Trophoblast cell (in vitro differentiated cells and primary cell): ENCODE measurements at regions not wholly inside any gene's neighbourhood (a gene's known extent, or its start where the extent isn't known, plus 50 kb on each side); places are given as distances from the start of the nearest gene placed in this dataset.

Experiments used
- DNase-seq, 2 donors: peaks; one replicate each; pipeline ENCODE4 v3.0.0-alpha.2; 2016
- H2AFZ ChIP-seq: 2 replicates; pipeline ENCODE4 v1.6.1; 2013; ENCODE audit warnings: low read length, moderate library complexity, mild to moderate bottlenecking; ENCODE audit not compliant: insufficient read depth, poor library complexity
- H2AK5ac ChIP-seq: 2 replicates; pipeline ENCODE4 v1.6.1; 2013; ENCODE audit warnings: mild to moderate bottlenecking, low read length
- H2BK120ac ChIP-seq: 2 replicates; pipeline ENCODE4 v1.6.1; 2013; ENCODE audit warnings: low read length, mild to moderate bottlenecking, moderate library complexity; ENCODE audit not compliant: insufficient read depth, poor library complexity
- H2BK12ac ChIP-seq: 2 replicates; pipeline ENCODE4 v1.6.1; 2013; ENCODE audit warnings: mild to moderate bottlenecking, low read length, moderate library complexity
- H2BK5ac ChIP-seq: 2 replicates; pipeline ENCODE4 v1.6.1; 2013; ENCODE audit warnings: low read length, low read depth, moderate library complexity, mild to moderate bottlenecking; ENCODE audit not compliant: poor library complexity
- H3K14ac ChIP-seq: 2 replicates; pipeline ENCODE4 v1.6.1; 2013; ENCODE audit warnings: mild to moderate bottlenecking, low read length
- H3K18ac ChIP-seq: 2 replicates; pipeline ENCODE4 v1.6.1; 2013; ENCODE audit warnings: mild to moderate bottlenecking, low read length
- H3K23ac ChIP-seq: 2 replicates; pipeline ENCODE4 v1.6.1; 2013; ENCODE audit warnings: low read length
- H3K27ac ChIP-seq: 2 replicates; pipeline ENCODE4 v1.5.1; 2013; ENCODE audit warnings: low read depth, mild to moderate bottlenecking, inconsistent platforms, low read length, moderate library complexity
- H3K27me3 ChIP-seq: 2 replicates; pipeline ENCODE4 v1.6.1; 2013; ENCODE audit warnings: inconsistent platforms, mild to moderate bottlenecking, low read length, moderate library complexity; ENCODE audit not compliant: insufficient read depth
- H3K36me3 ChIP-seq, 2 experiments: 1 replicate in 1 of 2; 2 replicates in 1 of 2; pipeline ENCODE4 v1.6.1; 2013; ENCODE audit warnings: low read length in 2 of 2, mild to moderate bottlenecking in 2 of 2, moderate library complexity in 1 of 2; ENCODE audit not compliant: insufficient read depth in 2 of 2, control insufficient read depth in 1 of 2
- H3K4ac ChIP-seq: 2 replicates; pipeline ENCODE4 v1.6.1; 2013; ENCODE audit warnings: low read depth, mild to moderate bottlenecking, low read length, moderate library complexity
- H3K4me1 ChIP-seq, 2 experiments: 1 replicate in 1 of 2; 2 replicates in 1 of 2; pipeline ENCODE4 v1.6.1; 2013; ENCODE audit warnings: low read length in 2 of 2, mild to moderate bottlenecking in 2 of 2, moderate library complexity in 1 of 2; ENCODE audit not compliant: insufficient read depth in 2 of 2, control insufficient read depth in 1 of 2
- H3K4me2 ChIP-seq: 2 replicates; pipeline ENCODE4 v1.6.1; 2013; ENCODE audit warnings: inconsistent platforms, mild to moderate bottlenecking, low read length, moderate library complexity
- H3K4me3 ChIP-seq: 2 replicates; pipeline ENCODE4 v1.5.1; 2013; ENCODE audit warnings: mild to moderate bottlenecking, low read depth, low read length, inconsistent platforms
- H3K79me1 ChIP-seq: one replicate; pipeline ENCODE4 v1.6.1; 2013; ENCODE audit warnings: low read length
- H3K79me2 ChIP-seq: 2 replicates; pipeline ENCODE4 v1.6.1; 2013; ENCODE audit warnings: low read length, mild to moderate bottlenecking; ENCODE audit not compliant: control insufficient read depth, insufficient read depth, poor library complexity
- H3K9ac ChIP-seq: 2 replicates; pipeline ENCODE4 v1.6.1; 2013; ENCODE audit warnings: mild to moderate bottlenecking, low read length
- H3K9me3 ChIP-seq: 2 replicates; pipeline ENCODE4 v1.6.1; 2013; ENCODE audit warnings: low read depth, mild to moderate bottlenecking, control low read depth, inconsistent platforms, low read length; ENCODE audit not compliant: insufficient read depth
- H4K12ac ChIP-seq: 2 replicates; pipeline ENCODE4 v1.6.1; 2013; ENCODE audit warnings: low read depth, mild to moderate bottlenecking, low read length, moderate library complexity
- H4K8ac ChIP-seq: 2 replicates; pipeline ENCODE4 v1.6.1; 2013; ENCODE audit warnings: low read depth, mild to moderate bottlenecking, low read length, moderate library complexity
- H4K91ac ChIP-seq: one replicate; pipeline ENCODE4 v1.6.1; 2013; ENCODE audit warnings: low read depth, mild to moderate bottlenecking, low read length, moderate library complexity
- WGBS: extraction: QIAGEN DNeasy Blood & Tissue Kit; methylation state at CpG from one replicate; pipeline ENCODE4 v1.1.7; 2013; ENCODE audit warnings: missing lambda C conversion rate; ENCODE audit not compliant: insufficient read length, insufficient coverage; ENCODE audit errors: extremely low coverage; 5-methylcytosine and 5-hydroxymethylcytosine counted together

- no peak overlapping the region for H3K4ac ChIP-seq
- no peak overlapping the region for H2BK120ac ChIP-seq
- H3K27ac ChIP-seq: no peak overlapping the region
- H3K79me2 ChIP-seq: no peaks in the 10 kb centered on the region
- no peak overlapping the region for H2BK5ac ChIP-seq
- no peak overlapping the region for H4K12ac ChIP-seq
- no peak overlapping the region for H2AK5ac ChIP-seq
- no peak overlapping the region for H3K23ac ChIP-seq
- H3K4me2 ChIP-seq: no peak overlapping the region
- no peak overlapping the region for H3K9ac ChIP-seq
- H4K91ac ChIP-seq: no peak overlapping the region
- H3K27me3 ChIP-seq: no peaks in the 10 kb centered on the region
- H3K79me1 ChIP-seq: no peaks in the 10 kb centered on the region
- no peak overlapping the region for H3K4me3 ChIP-seq
- no peak overlapping the region for H2BK12ac ChIP-seq
- H3K14ac ChIP-seq: no peak overlapping the region
- H2AFZ ChIP-seq: no peak overlapping the region
- WGBS: no CpG with 5 or more reads among the region's 2 CpGs
- H4K8ac ChIP-seq: no peak overlapping the region
- no peaks in the 10 kb centered on the region for H3K36me3 ChIP-seq
- DNase-seq: peak in 1 of 2 donors; percentile 68
- no peaks in the 10 kb centered on the region for H3K4me1 ChIP-seq
- no peak overlapping the region for H3K18ac ChIP-seq
- H3K9me3 ChIP-seq: peaks cover 2% of the 10 kb centered on the region
These were observed 356.1 kb downstream of the HNRNPD start for GRCh38 chr4:82017680-82018079.

GRCh38 chr4:82005158-82005557 lies 368.6 kb downstream of the HNRNPD start:
- H2BK120ac ChIP-seq: no peak overlapping the region
- H4K12ac ChIP-seq: no peak overlapping the region
- H3K9me3 ChIP-seq: peaks cover 5% of the 10 kb centered on the region
- H3K27me3 ChIP-seq: no peaks in the 10 kb centered on the region
- H2AFZ ChIP-seq: no peak overlapping the region
- H3K4ac ChIP-seq: no peak overlapping the region
- H4K91ac ChIP-seq: no peak overlapping the region
- no peak overlapping the region for H3K9ac ChIP-seq
- H3K27ac ChIP-seq: no peak overlapping the region
- H3K18ac ChIP-seq: no peak overlapping the region
- H2BK12ac ChIP-seq: no peak overlapping the region
- H2AK5ac ChIP-seq: no peak overlapping the region
- no peak overlapping the region for H3K23ac ChIP-seq
- H3K14ac ChIP-seq: no peak overlapping the region
- no peaks in the 10 kb centered on the region for H3K4me1 ChIP-seq
- no peak overlapping the region for H3K4me3 ChIP-seq
- no peak overlapping the region for H4K8ac ChIP-seq
- no CpG with 5 or more reads among the region's 1 CpG for whole genome bisulfite sequencing
- H3K4me2 ChIP-seq: no peak overlapping the region
- H3K79me1 ChIP-seq: no peaks in the 10 kb centered on the region
- no peak overlapping the region for H2BK5ac ChIP-seq
- H3K79me2 ChIP-seq: no peaks in the 10 kb centered on the region
- H3K36me3 ChIP-seq: no peaks in the 10 kb centered on the region
- DNase-seq: peak in 1 of 2 donors; percentile 37

- H3K9ac ChIP-seq: no peak overlapping the region
- no peak overlapping the region for H2AFZ ChIP-seq
- no peak overlapping the region for H2BK12ac ChIP-seq
- H3K9me3 ChIP-seq: peaks cover 3% of the 10 kb centered on the region
- H2AK5ac ChIP-seq: no peak overlapping the region
- H3K27me3 ChIP-seq: no peaks in the 10 kb centered on the region
- H3K18ac ChIP-seq: no peak overlapping the region
- no peak for DNase-seq
- no peak overlapping the region for H4K8ac ChIP-seq
- no CpG with 5 or more reads among the region's 2 CpGs for WGBS
- no peaks in the 10 kb centered on the region for H3K79me1 ChIP-seq
- no peak overlapping the region for H3K14ac ChIP-seq
- H3K36me3 ChIP-seq: no peaks in the 10 kb centered on the region
- no peak overlapping the region for H4K12ac ChIP-seq
- H3K4me1 ChIP-seq: no peaks in the 10 kb centered on the region
- H3K4me2 ChIP-seq: no peak overlapping the region
- H2BK5ac ChIP-seq: no peak overlapping the region
- no peak overlapping the region for H3K4me3 ChIP-seq
- no peak overlapping the region for H4K91ac ChIP-seq
- H2BK120ac ChIP-seq: no peak overlapping the region
- H3K79me2 ChIP-seq: no peaks in the 10 kb centered on the region
- H3K27ac ChIP-seq: no peak overlapping the region
- H3K23ac ChIP-seq: no peak overlapping the region
- no peak overlapping the region for H3K4ac ChIP-seq
These were observed 376.5 kb downstream of the HNRNPD start for GRCh38 chr4:81997313-81997712.

DNA sequence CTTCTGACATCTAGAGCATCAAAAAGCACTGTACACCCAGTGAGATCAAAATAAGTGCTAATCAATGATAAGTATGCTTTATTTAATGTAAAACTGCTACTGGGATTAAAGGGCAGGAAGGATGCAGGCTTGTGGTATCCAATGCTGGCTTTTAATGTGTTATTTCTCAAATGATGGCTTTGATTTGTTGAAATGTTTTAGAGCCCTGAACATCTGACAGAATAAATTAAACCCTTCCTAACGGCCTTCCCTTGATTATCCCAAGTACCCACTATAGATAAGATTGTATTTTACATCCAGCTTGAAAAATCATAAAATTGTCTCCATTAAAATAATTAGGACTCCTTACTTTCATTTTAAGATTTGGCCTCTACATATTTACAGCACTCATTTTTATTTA lies 382.9 kb downstream of the HNRNPD start:
- H3K27me3 ChIP-seq: no peaks in the 10 kb centered on the region
- H3K27ac ChIP-seq: no peak overlapping the region
- no peak overlapping the region for H2AK5ac ChIP-seq
- H3K18ac ChIP-seq: no peak overlapping the region
- H4K91ac ChIP-seq: no peak overlapping the region
- no peak overlapping the region for H3K4me3 ChIP-seq
- H3K9me3 ChIP-seq: no peaks in the 10 kb centered on the region
- H2BK5ac ChIP-seq: no peak overlapping the region
- no peak overlapping the region for H2BK12ac ChIP-seq
- H3K4me1 ChIP-seq: peaks cover 0 to 2% of the 10 kb centered on the region in 2 experiments
- H3K79me2 ChIP-seq: no peaks in the 10 kb centered on the region
- no peak for DNase-seq
- H3K79me1 ChIP-seq: no peaks in the 10 kb centered on the region
- H3K36me3 ChIP-seq: no peaks in the 10 kb centered on the region
- H3K4ac ChIP-seq: no peak overlapping the region
- H3K9ac ChIP-seq: no peak overlapping the region
- no peak overlapping the region for H4K8ac ChIP-seq
- H3K14ac ChIP-seq: no peak overlapping the region
- no peak overlapping the region for H3K23ac ChIP-seq
- H3K4me2 ChIP-seq: no peak overlapping the region
- no CpG with 5 or more reads among the region's 1 CpG for WGBS
- no peak overlapping the region for H2AFZ ChIP-seq
- H2BK120ac ChIP-seq: no peak overlapping the region
- H4K12ac ChIP-seq: no peak overlapping the region
